SK-N-SH treated with all-trans-retinoic acid at 6 μM for 48 hours (cell line): ENCODE measurements at regions not wholly inside any gene's neighbourhood (a gene's known extent, or its start where the extent isn't known, plus 50 kb on each side); places are given as distances from the start of the nearest gene placed in this dataset.

ENCODE experiments used
- ATAC-seq: fragments of 200-7000 bp; cut with Tn5 transposase; 3 replicates; pipeline ENCODE4 v1.9.1; 2020; ENCODE audit warnings: mild to moderate bottlenecking, moderate library complexity
- ARNTL ChIP-seq: fragments of 450-650 bp; formaldehyde crosslinking; IDR thresholded peaks from 2 replicates; pipeline ENCODE4 v1.5.0; 2020; ENCODE audit warnings: low read depth, mild to moderate bottlenecking, moderate library complexity, borderline replicate concordance
- CSDC2 ChIP-seq: fragments of 250-450 bp; sonication (Bioruptor Pico); IDR thresholded peaks from 2 replicates; pipeline ENCODE4 v1.5.0; 2020; ENCODE audit warnings: mild to moderate bottlenecking, moderate library complexity
- ESRRG ChIP-seq: fragments of 250-450 bp; sonication (Bioruptor Pico); IDR thresholded peaks from 2 replicates; pipeline ENCODE4 v1.6.1; 2021; ENCODE audit warnings: mild to moderate bottlenecking
- GLIS3 ChIP-seq: fragments of 250-450 bp; sonication (Bioruptor Pico); IDR thresholded peaks from 2 replicates; pipeline ENCODE4 v1.5.0; 2020; ENCODE audit warnings: mild to moderate bottlenecking, moderate library complexity
- ISL1 ChIP-seq: fragments of 250-450 bp; sonication (Bioruptor Pico); IDR thresholded peaks from 2 replicates; pipeline ENCODE4 v2.1.2; 2022; ENCODE audit warnings: mild to moderate bottlenecking, moderate library complexity
- OSR1 ChIP-seq: fragments of 250-450 bp; sonication (Bioruptor Pico); IDR thresholded peaks from 2 replicates; pipeline ENCODE4 v1.8.0; 2022; ENCODE audit warnings: moderate library complexity, mild to moderate bottlenecking, inconsistent platforms
- RARB ChIP-seq: fragments of 250-450 bp; sonication (Bioruptor Pico); IDR thresholded peaks from 2 replicates; pipeline ENCODE4 v1.8.0; 2021; ENCODE audit warnings: mild to moderate bottlenecking, moderate library complexity
- SNAI2 ChIP-seq: fragments of 250-450 bp; sonication (Bioruptor Pico); IDR thresholded peaks from 2 replicates; pipeline ENCODE4 v1.5.0; 2020; ENCODE audit warnings: mild to moderate bottlenecking, moderate library complexity
- TCF4 ChIP-seq: fragments of 250-450 bp; sonication (Bioruptor Pico); IDR thresholded peaks from 2 replicates; pipeline ENCODE4 v1.8.0; 2021; ENCODE audit warnings: mild to moderate bottlenecking, moderate library complexity, borderline replicate concordance
- TOX ChIP-seq: fragments of 250-450 bp; sonication (Bioruptor Pico); IDR thresholded peaks from 2 replicates; pipeline ENCODE4 v1.8.0; 2021; ENCODE audit warnings: mild to moderate bottlenecking, moderate library complexity, borderline replicate concordance
- ZC3H10 ChIP-seq: fragments of 250-450 bp; sonication (Bioruptor Pico); IDR thresholded peaks from 2 replicates; pipeline ENCODE4 v1.5.1; 2021; ENCODE audit warnings: mild to moderate bottlenecking, moderate library complexity
- ZFP3 ChIP-seq: fragments of 250-450 bp; sonication (Bioruptor Pico); IDR thresholded peaks from 2 replicates; pipeline ENCODE4 v1.5.0; 2020; ENCODE audit warnings: mild to moderate bottlenecking, moderate library complexity
- ZFP30 ChIP-seq: fragments of 450-650 bp; formaldehyde crosslinking; IDR thresholded peaks from 2 replicates; pipeline ENCODE4 v1.5.0; 2022; ENCODE audit warnings: mild to moderate bottlenecking, moderate library complexity
- ZNF565 ChIP-seq: fragments of 450-650 bp; formaldehyde crosslinking; conservative IDR thresholded peaks from 2 replicates; pipeline ENCODE4 v1.5.0; 2020; ENCODE audit warnings: low read depth, mild to moderate bottlenecking, moderate library complexity
- ZNF70 ChIP-seq: fragments of 450-650 bp; formaldehyde crosslinking; IDR thresholded peaks from 2 replicates; pipeline ENCODE4 v1.5.0; 2020; ENCODE audit warnings: mild to moderate bottlenecking, moderate library complexity
- ZNF8 ChIP-seq: fragments of 450-650 bp; formaldehyde crosslinking; IDR thresholded peaks from 2 replicates; pipeline ENCODE4 v1.5.0; 2020; ENCODE audit warnings: mild to moderate bottlenecking, moderate library complexity
- TF ChIP-seq, protein P1 (sequence below): fragments of 250-450 bp; sonication (Bioruptor Pico); IDR thresholded peaks from 2 replicates; pipeline ENCODE4 v1.8.0; 2021; ENCODE audit warnings: low read depth, mild to moderate bottlenecking, moderate library complexity, borderline replicate concordance
- TF ChIP-seq, protein P2 (sequence below): fragments of 250-450 bp; sonication (Bioruptor Pico); IDR thresholded peaks from 2 replicates; pipeline ENCODE4 v1.8.0; 2020; ENCODE audit warnings: mild to moderate bottlenecking, moderate library complexity, borderline replicate concordance
- TF ChIP-seq, protein P3 (sequence below): fragments of 250-450 bp; sonication (Bioruptor Pico); IDR thresholded peaks from 2 replicates; pipeline ENCODE4 v1.5.1; 2020; ENCODE audit warnings: low read depth, mild to moderate bottlenecking, moderate library complexity
- TF ChIP-seq, protein P4 (sequence below): fragments of 250-450 bp; sonication (Bioruptor Pico); IDR thresholded peaks from 2 replicates; pipeline ENCODE4 v1.5.1; 2021; ENCODE audit warnings: mild to moderate bottlenecking, moderate library complexity
- TF ChIP-seq, protein P5 (sequence below): fragments of 250-450 bp; sonication (Bioruptor Pico); IDR thresholded peaks from 2 replicates; pipeline ENCODE4 v1.5.0; 2020; ENCODE audit warnings: mild to moderate bottlenecking, moderate library complexity

DNA sequence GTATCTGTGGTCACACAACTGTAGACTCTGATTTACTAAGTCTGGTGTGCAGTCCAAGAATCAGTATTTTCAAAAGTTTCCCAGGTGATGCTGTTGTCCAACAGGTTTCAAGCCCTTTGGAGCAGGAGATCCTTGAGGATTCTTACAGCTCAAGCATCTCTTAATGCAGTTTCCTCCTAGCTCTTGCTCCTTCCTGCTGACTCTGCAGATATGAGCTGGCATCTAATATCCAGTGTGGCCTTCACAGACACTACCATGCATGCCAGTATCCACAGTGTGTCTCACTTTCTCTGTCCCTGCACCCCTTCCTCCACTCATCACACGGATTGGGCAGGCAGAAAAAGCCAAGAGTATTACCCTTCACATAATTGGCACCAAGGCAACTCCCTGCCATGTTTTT is 182.2 kb upstream of the TNC start:
- no peak for ATAC-seq
- TF ChIP-seq ESRRG (CRISPR knock-in tag) (no peak), ZFP30 (no peak), ZFP3 (CRISPR knock-in tag) (no peak), ZNF565 (no peak), TOX (CRISPR knock-in tag) (no peak), ISL1 (no peak)
- TF ChIP-seq, protein P1, sequence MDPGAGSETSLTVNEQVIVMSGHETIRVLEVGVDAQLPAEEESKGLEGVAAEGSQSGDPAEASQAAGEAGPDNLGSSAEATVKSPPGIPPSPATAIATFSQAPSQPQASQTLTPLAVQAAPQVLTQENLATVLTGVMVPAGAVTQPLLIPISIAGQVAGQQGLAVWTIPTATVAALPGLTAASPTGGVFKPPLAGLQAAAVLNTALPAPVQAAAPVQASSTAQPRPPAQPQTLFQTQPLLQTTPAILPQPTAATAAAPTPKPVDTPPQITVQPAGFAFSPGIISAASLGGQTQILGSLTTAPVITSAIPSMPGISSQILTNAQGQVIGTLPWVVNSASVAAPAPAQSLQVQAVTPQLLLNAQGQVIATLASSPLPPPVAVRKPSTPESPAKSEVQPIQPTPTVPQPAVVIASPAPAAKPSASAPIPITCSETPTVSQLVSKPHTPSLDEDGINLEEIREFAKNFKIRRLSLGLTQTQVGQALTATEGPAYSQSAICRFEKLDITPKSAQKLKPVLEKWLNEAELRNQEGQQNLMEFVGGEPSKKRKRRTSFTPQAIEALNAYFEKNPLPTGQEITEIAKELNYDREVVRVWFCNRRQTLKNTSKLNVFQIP (CRISPR knock-in tag): no peak

DNA sequence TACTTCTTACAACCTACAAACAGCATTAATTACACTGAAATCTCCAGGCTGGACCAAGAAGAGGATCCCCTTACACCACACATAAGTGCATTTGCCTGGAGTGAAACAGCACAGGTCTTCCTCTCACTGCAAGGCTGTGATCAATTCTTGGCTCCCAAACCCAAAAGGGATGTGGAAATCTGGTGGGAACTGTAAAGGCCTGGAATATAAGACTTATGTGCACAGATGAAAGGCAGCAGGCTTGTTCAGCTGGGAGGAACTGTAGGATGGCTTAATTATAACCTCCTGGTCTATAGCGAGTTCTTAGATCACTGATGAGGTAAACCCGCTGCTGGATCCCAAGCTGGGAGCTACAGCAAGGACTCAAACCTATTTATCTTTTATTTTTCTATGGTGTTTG is 182.9 kb upstream of the TNC start:
- no peak for ATAC-seq
- no peak for TF ChIP-seq ZNF70 (CRISPR knock-in tag)

DNA sequence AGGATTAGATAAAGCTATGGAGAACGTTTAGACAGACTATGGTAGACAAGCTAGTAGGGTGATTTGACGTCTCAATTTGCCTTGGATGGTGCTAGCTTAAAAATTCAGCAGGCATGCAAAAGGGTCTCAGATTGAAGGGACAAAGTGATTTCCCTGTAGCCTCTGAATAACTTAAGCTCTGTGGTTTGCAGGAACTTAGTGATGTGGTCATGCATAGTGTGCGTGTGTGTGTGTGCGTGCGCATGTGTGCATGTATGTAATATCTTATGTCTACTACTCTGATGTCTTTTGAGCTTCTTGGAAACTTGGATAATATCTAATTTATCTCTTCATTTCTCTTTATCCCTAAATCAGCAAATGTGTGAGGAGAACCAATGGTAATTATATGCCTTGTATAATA is 183.6 kb upstream of the TNC start:
- TF ChIP-seq GLIS3 (CRISPR knock-in tag): no peak
- TF ChIP-seq, protein P1 (CRISPR knock-in tag): no peak
- no peak for TF ChIP-seq ZFP30
- TF ChIP-seq SNAI2 (CRISPR knock-in tag): no peak
- no peak for TF ChIP-seq TOX (CRISPR knock-in tag)
- no peak for TF ChIP-seq ARNTL (CRISPR knock-in tag)
- TF ChIP-seq, protein P2, sequence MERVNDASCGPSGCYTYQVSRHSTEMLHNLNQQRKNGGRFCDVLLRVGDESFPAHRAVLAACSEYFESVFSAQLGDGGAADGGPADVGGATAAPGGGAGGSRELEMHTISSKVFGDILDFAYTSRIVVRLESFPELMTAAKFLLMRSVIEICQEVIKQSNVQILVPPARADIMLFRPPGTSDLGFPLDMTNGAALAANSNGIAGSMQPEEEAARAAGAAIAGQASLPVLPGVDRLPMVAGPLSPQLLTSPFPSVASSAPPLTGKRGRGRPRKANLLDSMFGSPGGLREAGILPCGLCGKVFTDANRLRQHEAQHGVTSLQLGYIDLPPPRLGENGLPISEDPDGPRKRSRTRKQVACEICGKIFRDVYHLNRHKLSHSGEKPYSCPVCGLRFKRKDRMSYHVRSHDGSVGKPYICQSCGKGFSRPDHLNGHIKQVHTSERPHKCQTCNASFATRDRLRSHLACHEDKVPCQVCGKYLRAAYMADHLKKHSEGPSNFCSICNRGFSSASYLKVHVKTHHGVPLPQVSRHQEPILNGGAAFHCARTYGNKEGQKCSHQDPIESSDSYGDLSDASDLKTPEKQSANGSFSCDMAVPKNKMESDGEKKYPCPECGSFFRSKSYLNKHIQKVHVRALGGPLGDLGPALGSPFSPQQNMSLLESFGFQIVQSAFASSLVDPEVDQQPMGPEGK (CRISPR knock-in tag): no peak
- TF ChIP-seq ZNF8 (CRISPR knock-in tag): no peak
- no peak for TF ChIP-seq CSDC2 (CRISPR knock-in tag)
- no peak for TF ChIP-seq ESRRG (CRISPR knock-in tag)
- no peak for TF ChIP-seq TCF4 (CRISPR knock-in tag)
- no peak for TF ChIP-seq ISL1
- no peak for TF ChIP-seq RARB
- TF ChIP-seq OSR1 (CRISPR knock-in tag): no peak
- ATAC-seq: no peak

DNA sequence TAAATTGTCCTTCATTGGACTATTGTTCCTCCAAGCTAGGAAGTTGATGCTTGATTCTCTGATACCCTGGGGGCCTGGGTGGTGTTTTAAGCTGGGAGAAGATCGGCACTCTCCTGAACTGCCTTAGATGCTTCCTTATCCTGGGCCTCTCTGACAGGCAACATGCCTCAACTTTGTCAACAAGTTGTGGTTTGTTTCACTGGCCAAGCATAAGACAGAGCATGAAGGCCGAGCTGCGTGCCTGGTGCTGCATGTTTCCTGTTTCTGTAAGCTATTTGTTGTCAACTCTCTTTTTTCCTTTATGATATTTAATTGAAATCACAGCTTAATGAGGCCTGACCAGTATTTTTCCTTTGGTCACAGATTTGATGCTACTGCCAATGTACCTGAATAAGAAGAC is 187.6 kb upstream of the TNC start:
- TF ChIP-seq, protein P3, sequence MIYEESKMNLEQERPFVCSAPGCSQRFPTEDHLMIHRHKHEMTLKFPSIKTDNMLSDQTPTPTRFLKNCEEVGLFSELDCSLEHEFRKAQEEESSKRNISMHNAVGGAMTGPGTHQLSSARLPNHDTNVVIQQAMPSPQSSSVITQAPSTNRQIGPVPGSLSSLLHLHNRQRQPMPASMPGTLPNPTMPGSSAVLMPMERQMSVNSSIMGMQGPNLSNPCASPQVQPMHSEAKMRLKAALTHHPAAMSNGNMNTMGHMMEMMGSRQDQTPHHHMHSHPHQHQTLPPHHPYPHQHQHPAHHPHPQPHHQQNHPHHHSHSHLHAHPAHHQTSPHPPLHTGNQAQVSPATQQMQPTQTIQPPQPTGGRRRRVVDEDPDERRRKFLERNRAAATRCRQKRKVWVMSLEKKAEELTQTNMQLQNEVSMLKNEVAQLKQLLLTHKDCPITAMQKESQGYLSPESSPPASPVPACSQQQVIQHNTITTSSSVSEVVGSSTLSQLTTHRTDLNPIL (CRISPR knock-in tag): no peak
- TF ChIP-seq, protein P4, sequence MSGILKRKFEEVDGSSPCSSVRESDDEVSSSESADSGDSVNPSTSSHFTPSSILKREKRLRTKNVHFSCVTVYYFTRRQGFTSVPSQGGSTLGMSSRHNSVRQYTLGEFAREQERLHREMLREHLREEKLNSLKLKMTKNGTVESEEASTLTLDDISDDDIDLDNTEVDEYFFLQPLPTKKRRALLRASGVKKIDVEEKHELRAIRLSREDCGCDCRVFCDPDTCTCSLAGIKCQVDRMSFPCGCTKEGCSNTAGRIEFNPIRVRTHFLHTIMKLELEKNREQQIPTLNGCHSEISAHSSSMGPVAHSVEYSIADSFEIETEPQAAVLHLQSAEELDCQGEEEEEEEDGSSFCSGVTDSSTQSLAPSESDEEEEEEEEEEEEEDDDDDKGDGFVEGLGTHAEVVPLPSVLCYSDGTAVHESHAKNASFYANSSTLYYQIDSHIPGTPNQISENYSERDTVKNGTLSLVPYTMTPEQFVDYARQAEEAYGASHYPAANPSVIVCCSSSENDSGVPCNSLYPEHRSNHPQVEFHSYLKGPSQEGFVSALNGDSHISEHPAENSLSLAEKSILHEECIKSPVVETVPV: no peak
- TF ChIP-seq ZC3H10: no peak

DNA sequence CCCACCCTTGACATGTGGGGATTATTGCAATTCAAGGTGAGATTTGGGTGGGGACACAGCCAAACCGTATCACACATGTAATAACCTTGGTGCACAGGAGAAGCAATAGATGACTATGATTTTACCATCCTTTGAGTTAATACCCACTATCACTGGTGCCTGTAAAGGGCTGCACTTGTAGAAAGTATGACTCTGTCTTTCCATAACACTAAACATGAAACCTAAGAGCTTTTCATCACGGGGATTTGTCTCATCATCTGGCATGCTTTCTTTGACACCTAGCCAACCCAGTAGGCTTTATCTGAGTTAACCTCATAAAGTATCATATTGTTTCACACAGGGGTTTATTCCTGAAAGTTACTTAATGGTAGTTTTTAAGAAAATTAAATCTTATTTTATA is 188.9 kb upstream of the TNC start:
- ATAC-seq: no peak
- TF ChIP-seq GLIS3 (CRISPR knock-in tag) (no peak), ZFP30 (no peak), SNAI2 (CRISPR knock-in tag) (no peak), CSDC2 (CRISPR knock-in tag) (no peak), ZNF70 (CRISPR knock-in tag) (no peak), ZNF8 (CRISPR knock-in tag) (no peak)
- TF ChIP-seq, protein P2 (CRISPR knock-in tag): no peak
- TF ChIP-seq, protein P5, sequence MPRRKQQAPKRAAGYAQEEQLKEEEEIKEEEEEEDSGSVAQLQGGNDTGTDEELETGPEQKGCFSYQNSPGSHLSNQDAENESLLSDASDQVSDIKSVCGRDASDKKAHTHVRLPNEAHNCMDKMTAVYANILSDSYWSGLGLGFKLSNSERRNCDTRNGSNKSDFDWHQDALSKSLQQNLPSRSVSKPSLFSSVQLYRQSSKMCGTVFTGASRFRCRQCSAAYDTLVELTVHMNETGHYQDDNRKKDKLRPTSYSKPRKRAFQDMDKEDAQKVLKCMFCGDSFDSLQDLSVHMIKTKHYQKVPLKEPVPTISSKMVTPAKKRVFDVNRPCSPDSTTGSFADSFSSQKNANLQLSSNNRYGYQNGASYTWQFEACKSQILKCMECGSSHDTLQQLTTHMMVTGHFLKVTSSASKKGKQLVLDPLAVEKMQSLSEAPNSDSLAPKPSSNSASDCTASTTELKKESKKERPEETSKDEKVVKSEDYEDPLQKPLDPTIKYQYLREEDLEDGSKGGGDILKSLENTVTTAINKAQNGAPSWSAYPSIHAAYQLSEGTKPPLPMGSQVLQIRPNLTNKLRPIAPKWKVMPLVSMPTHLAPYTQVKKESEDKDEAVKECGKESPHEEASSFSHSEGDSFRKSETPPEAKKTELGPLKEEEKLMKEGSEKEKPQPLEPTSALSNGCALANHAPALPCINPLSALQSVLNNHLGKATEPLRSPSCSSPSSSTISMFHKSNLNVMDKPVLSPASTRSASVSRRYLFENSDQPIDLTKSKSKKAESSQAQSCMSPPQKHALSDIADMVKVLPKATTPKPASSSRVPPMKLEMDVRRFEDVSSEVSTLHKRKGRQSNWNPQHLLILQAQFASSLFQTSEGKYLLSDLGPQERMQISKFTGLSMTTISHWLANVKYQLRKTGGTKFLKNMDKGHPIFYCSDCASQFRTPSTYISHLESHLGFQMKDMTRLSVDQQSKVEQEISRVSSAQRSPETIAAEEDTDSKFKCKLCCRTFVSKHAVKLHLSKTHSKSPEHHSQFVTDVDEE (CRISPR knock-in tag): no peak
- TF ChIP-seq, protein P1 (CRISPR knock-in tag): no peak

More for the DNA sequence above, 187.6 kb upstream of the TNC start:
- ATAC-seq: no peak
